Bronchial epithelial cell (primary cell): ENCODE measurements at regions not wholly inside any gene's neighbourhood (a gene's known extent, or its start where the extent isn't known, plus 50 kb on each side); places are given as distances from the start of the nearest gene placed in this dataset.

Experiments used
- DNase-seq: peaks from one replicate; pipeline ENCODE4 v3.0.0-alpha.2; 2010; ENCODE audit warnings: low read depth
- FAIRE-seq: peaks from 2 replicates; lab custom pipeline; 2011; peaks lifted over from hg19 to GRCh38; lab: Jason Lieb, UNC
- H3K27me3 ChIP-seq: 2 replicates; pipeline ENCODE4 v1.5.1; 2011; ENCODE audit warnings: low read length; ENCODE audit not compliant: control insufficient read depth, insufficient read depth
- H3K36me3 ChIP-seq: 2 replicates; pipeline ENCODE4 v1.5.1; 2011; ENCODE audit warnings: low read length; ENCODE audit not compliant: control insufficient read depth, insufficient read depth
- H3K4me3 ChIP-seq: 2 replicates; pipeline ENCODE4 v1.5.1; 2011; ENCODE audit warnings: mild to moderate bottlenecking, low read depth, low read length, control low read depth
- CTCF ChIP-seq: IDR thresholded peaks from 2 replicates; pipeline ENCODE4 v1.5.1; 2011; ENCODE audit warnings: mild to moderate bottlenecking, moderate library complexity, low read length, control low read depth, inconsistent platforms; ENCODE audit not compliant: insufficient read depth, severe bottlenecking

DNA sequence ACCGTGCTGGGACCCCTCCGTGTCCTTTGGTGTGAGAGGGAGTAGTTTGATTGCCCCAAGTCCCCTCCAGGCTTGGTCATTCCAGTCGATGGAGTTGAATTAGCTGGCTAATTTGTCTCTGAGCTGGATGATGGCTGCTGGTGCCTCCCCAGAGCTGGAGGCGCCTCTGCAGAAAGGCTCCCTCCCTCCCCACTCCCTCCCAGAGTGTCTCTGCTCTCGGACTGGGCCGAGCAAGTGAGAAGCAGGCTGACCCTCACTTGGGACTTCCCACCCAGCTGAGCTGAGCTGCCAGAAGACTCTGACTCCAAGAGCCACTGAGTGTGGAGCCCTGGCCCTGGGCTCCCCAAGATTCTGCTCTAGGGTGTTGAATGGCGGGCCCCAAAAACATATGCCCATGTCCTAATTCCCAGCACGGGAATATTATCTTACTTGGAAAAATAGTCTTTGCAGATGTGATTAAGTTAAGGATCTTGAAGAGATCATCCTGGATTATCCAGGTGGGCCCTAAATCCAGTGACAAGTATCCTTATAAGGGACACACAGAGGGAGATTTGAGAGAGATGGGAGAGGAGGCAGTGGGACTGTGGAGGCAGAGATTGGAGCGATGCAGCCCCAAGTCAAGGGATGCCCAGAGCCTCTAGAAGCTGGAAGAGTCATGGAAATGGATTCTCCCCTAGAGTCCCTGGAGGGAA lies 60.7 kb upstream of the TLE3 start:
- TF ChIP-seq CTCF = no peak
- Histone ChIP-seq H3K4me3 (no peak overlapping the region), H3K36me3 (no peaks in the 10 kb centered on the region), H3K27me3 (peaks cover 21% of the 10 kb centered on the region)
- DNase-seq (no peak), FAIRE-seq (no peak)

GRCh38 chr15:70156671-70157271 lies 59.1 kb upstream of the TLE3 start:
- FAIRE-seq (no peak), DNase-seq (peak; percentile 20)
- TF ChIP-seq CTCF = no peak
- Histone ChIP-seq H3K36me3 (no peaks in the 10 kb centered on the region), H3K27me3 (peaks cover 21% of the 10 kb centered on the region), H3K4me3 (no peak overlapping the region)

DNA sequence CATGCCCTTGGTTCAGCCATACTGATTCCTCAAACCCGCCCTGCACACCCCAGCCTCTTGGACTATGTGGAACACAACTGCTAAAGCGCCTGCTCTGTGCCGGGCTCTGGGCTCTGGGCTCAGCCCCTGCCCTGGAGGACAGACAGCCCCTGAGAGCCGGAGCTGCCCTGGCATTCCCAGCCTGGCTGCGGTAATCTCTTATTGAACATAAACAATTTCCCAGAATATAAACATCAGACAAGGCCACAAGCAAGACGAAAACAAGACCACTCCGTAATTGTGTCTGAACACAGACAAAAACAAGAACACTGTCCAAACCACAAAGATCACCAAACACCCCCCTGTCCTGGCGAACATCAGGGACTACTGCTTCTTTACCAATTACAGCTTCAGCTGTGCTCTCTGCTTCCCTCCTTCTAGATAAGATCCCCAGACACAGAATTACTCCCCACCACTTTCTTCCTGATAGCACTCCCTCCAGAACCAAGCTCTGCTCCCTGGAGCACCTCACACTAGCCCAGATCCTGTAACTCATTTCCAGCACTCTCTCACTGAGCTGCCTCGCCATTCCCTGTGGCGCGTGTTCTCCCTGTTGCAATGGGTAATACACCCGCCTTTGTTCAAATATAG lies 57.1 kb upstream of the TLE3 start:
- Histone ChIP-seq H3K36me3 (no peaks in the 10 kb centered on the region), H3K4me3 (no peak overlapping the region), H3K27me3 (peaks cover 18% of the 10 kb centered on the region)
- FAIRE-seq (no peak), DNase-seq (no peak)
- no peak for TF ChIP-seq CTCF

GRCh38 chr15:70153921-70154717 lies 56.4 kb upstream of the TLE3 start:
- Histone ChIP-seq H3K4me3 (no peak overlapping the region), H3K36me3 (no peaks in the 10 kb centered on the region), H3K27me3 (peaks cover 18% of the 10 kb centered on the region)
- FAIRE-seq (no peak), DNase-seq (no peak)
- TF ChIP-seq CTCF = no peak

DNA sequence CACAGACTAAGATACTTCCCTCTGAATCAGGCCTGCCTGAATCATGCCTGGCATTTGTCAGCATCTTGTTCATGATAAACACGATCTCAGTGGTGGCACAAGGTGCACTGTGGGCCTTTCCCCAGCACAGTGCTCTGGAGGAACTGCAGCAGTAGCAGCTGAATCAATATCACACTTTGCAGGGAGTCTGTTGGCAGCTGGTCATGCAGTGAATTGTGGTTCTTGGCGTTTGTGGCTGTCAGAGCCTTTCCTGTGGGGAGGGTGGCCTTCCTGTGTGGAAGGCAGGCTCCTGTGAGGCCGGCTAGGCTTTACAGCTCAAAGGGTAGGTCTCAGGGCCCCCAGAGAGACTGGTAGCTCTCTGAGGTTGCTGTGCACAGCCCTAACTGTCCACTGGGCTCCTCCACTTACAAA lies 54.4 kb upstream of the TLE3 start:
- Histone ChIP-seq H3K36me3 (no peaks in the 10 kb centered on the region), H3K4me3 (no peak overlapping the region), H3K27me3 (peaks cover 9% of the 10 kb centered on the region)
- no peak for TF ChIP-seq CTCF
- peak; percentile 33 for DNase-seq
- peak; percentile 7 for FAIRE-seq
